ENCODE measurements at regions not wholly inside any gene's neighbourhood (a gene's known extent, or its start where the extent isn't known, plus 50 kb on each side); places are given as distances from the start of the nearest gene placed in this dataset.

DNA sequence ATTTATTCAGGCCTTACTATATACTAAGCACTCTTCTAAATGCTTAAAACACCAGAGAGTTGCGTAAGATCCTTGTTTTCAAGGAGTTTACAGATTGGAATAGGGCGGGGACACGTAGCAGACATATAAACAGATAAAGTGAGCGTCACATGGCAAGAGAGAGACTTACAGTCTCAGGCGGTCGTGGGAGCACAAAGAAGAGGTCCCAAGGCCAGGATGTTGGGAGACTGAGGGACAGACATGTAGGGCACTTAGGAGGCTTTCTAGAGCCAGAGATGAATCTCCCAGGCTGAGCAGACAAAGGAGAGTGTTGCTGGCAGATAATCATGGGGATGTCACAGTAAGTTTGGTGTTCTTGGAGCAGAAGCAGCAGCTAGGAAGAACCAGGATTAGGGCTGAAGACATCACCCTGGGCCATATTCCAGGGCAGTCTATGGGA lies 119.1 kb upstream of the ANKFN1 start:
- TF ChIP-seq, protein P1, sequence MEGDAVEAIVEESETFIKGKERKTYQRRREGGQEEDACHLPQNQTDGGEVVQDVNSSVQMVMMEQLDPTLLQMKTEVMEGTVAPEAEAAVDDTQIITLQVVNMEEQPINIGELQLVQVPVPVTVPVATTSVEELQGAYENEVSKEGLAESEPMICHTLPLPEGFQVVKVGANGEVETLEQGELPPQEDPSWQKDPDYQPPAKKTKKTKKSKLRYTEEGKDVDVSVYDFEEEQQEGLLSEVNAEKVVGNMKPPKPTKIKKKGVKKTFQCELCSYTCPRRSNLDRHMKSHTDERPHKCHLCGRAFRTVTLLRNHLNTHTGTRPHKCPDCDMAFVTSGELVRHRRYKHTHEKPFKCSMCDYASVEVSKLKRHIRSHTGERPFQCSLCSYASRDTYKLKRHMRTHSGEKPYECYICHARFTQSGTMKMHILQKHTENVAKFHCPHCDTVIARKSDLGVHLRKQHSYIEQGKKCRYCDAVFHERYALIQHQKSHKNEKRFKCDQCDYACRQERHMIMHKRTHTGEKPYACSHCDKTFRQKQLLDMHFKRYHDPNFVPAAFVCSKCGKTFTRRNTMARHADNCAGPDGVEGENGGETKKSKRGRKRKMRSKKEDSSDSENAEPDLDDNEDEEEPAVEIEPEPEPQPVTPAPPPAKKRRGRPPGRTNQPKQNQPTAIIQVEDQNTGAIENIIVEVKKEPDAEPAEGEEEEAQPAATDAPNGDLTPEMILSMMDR (conservative IDR thresholded peaks at IDR 0.05; ENCODE audit: low read depth, low read length) = no peak
- no peak overlapping the region for H3K4me3 ChIP-seq (ENCODE audit: low read depth, low read length)
- DNase-seq (ENCODE audit: low read depth) = no peak

DNA sequence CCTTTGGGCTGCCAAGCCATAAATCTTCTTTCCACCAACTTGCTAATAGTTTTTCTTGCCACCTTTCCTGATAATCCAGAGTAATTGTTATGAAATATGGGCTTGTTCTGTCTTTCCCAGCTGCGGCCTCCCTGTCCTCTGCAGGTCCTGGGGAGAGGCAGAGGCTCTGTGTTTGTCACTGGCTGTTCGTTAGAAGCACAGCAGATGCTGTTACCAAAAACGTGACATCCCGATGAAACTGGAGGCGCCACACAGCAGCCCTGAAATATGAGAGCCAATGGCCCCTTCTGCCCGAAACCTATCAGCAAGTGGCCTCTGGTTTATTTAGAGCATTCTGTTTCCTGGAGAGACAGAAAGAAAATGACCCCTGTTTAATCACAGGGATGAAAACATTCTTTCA lies 115.1 kb upstream of the ANKFN1 start:
- H3K4me3 ChIP-seq (ENCODE audit: low read depth, low read length) = no peak overlapping the region
- no peak for DNase-seq (ENCODE audit: low read depth)
- TF ChIP-seq, protein P1 (conservative IDR thresholded peaks at IDR 0.05; ENCODE audit: low read depth, low read length) = no peak

DNA sequence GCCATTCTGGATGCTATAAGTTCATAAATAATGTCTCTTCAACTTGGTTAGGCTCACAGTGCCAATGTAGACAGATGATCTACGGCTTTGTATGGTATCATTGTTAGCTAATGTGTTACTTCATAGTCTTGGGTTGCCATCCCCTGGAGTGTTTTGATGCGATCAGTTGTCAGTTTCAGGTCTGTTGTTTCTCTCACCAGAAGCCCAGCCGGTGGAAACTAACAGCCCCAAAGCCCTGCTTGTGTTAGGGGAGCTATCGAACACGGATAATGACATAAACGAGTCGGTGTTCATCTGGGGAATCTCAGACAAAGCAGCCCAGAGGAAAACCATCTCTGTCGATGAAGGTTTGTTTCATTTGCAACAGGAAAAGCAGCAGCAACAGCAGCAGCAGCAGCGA lies 107.4 kb upstream of the ANKFN1 start:
- DNase-seq (ENCODE audit: low read depth) = no peak
- no peak overlapping the region for H3K4me3 ChIP-seq (ENCODE audit: low read depth, low read length)
- TF ChIP-seq, protein P1 (conservative IDR thresholded peaks at IDR 0.05; ENCODE audit: low read depth, low read length) = no peak

DNA sequence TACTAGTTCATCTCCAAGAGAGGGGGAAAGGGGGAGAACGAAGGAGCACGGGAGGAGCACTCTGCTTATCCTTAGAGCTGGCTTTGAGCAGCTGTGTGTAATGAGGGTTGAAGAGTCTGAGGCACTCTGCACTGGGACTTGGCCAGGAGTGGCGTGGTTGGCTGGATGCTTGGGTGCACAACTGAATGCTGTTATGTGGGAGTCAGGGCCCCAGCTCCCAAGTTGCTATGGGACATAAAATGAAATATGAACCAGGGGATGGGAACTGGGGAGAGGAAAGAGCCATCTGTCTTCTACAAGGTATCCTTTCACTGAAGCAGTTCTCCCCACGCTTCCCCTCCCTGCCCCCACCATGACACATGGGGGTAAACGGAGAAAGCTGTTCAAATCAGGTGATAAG lies 105.9 kb upstream of the ANKFN1 start:
- TF ChIP-seq, protein P1 (conservative IDR thresholded peaks at IDR 0.05; ENCODE audit: low read depth, low read length) = no peak
- DNase-seq (ENCODE audit: low read depth) = no peak
- H3K4me3 ChIP-seq (ENCODE audit: low read depth, low read length) = no peak overlapping the region

DNA sequence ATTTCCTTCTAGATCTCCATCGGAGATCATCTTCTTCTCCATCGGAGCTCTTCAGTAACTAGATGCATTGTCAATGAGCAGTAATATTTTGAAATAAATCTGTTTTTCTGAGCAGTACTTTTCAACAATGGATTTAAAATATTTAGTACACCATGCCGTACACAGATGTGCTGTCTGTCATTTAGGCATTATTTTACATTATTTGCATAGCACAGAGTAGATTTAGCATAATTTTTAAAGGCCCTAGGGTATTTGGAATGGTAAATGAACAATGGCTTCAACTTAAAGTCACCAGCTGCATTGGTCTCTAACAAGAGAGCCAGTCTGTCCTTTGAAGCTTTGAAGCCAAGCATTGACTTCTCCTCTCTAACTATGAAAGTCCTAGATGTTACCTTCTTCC lies 95.4 kb upstream of the ANKFN1 start:
- no peak for DNase-seq (ENCODE audit: low read depth)
- TF ChIP-seq, protein P1 (conservative IDR thresholded peaks at IDR 0.05; ENCODE audit: low read depth, low read length) = no peak
- H3K4me3 ChIP-seq (ENCODE audit: low read depth, low read length) = no peak overlapping the region

DNA sequence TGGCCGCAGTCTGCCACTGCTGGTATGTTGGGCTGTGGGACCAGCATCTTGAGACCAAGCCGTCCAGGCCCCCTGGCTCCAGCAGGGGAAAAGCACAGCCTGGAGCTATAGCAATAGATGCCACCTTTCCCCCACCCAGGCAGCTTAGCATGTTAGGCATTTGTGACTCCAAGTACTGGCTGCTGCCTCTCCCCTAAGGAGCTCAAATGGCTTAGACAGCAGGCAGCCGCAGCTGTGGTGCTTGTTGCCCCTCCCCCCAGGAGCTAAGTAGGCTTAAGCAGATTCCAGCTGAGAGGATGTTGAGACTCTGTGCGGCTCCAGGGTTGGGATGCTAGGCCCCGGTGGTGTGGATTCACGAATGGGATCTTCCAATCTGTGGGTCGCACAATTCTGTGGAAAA lies 88.8 kb upstream of the ANKFN1 start:
- DNase-seq (ENCODE audit: low read depth) = no peak
- H3K4me3 ChIP-seq (ENCODE audit: low read depth, low read length) = no peak overlapping the region
- TF ChIP-seq, protein P1 (conservative IDR thresholded peaks at IDR 0.05; ENCODE audit: low read depth, low read length) = no peak

DNA sequence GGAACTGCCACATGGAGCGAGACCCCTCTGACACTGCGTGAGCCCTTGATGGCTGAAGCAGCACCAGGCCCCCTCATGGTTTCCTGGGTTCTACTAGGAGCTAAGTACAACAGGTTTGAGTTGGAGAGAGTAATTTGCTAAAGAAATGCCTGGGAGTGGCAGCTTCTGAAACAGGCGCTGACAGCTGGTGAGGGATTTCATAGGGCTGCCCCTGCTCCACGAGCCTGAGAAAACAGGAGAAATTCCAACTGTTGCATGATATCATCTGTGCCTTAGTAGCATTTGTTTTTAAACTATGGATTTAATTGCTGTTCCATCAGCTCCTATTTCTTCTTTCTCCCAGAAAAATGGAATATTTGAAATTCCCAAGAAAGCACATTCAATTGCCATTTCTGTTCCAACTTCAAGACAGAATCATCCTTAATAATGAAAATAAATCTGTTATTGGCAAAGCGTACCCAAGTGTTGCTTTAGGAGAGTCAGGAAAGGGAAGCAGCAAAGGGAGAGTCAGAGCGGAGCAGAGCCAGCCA lies 78.8 kb upstream of the ANKFN1 start:
- TF ChIP-seq, protein P1 (conservative IDR thresholded peaks at IDR 0.05; ENCODE audit: low read depth, low read length) = no peak
- no peak overlapping the region for H3K4me3 ChIP-seq (ENCODE audit: low read depth, low read length)
- no peak for DNase-seq (ENCODE audit: low read depth)

Measured in epithelial cell of proximal tubule (primary cell).